ENCODE measurements at regions not wholly inside any gene's neighbourhood (a gene's known extent, or its start where the extent isn't known, plus 50 kb on each side); places are given as distances from the start of the nearest gene placed in this dataset.

DNA sequence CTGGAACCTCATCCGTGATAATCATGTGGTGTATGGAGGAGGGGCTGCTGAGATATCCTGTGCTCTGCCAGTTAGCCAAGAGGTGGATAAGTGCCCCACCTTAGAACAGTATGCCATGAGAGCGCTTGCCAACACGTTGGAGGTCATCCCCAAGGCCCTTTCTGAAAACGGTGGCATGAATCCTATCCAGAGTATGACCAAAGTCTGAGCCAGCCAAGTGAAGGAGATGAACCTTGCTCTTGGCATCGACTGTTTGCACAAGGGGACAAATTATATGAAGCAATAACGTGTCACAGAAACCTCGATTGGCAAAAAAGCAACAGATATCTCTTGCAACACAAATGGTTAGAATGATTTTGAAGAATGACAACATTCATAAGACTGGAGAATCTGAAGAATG, 251.2 kb upstream of the OBI1 start:
- TF ChIP-seq POLR2A (IDR thresholded peaks at IDR 0.05): no peak
- TF ChIP-seq, protein P1, sequence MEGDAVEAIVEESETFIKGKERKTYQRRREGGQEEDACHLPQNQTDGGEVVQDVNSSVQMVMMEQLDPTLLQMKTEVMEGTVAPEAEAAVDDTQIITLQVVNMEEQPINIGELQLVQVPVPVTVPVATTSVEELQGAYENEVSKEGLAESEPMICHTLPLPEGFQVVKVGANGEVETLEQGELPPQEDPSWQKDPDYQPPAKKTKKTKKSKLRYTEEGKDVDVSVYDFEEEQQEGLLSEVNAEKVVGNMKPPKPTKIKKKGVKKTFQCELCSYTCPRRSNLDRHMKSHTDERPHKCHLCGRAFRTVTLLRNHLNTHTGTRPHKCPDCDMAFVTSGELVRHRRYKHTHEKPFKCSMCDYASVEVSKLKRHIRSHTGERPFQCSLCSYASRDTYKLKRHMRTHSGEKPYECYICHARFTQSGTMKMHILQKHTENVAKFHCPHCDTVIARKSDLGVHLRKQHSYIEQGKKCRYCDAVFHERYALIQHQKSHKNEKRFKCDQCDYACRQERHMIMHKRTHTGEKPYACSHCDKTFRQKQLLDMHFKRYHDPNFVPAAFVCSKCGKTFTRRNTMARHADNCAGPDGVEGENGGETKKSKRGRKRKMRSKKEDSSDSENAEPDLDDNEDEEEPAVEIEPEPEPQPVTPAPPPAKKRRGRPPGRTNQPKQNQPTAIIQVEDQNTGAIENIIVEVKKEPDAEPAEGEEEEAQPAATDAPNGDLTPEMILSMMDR (IDR thresholded peaks at IDR 0.05): no peak
- DNase-seq: no peak
- no peaks in the 10 kb centered on the region for H3K27me3 ChIP-seq
- no peaks in the 10 kb centered on the region for H3K9me3 ChIP-seq
- intact Hi-C loops (cut with DNase I; ENCODE audit: low total_unique reads): no loop called here
- H3K4me1 ChIP-seq: no peaks in the 10 kb centered on the region
- no peak overlapping the region for H3K27ac ChIP-seq
- H3K4me3 ChIP-seq: no peak overlapping the region
- no peaks in the 10 kb centered on the region for H3K36me3 ChIP-seq

DNA sequence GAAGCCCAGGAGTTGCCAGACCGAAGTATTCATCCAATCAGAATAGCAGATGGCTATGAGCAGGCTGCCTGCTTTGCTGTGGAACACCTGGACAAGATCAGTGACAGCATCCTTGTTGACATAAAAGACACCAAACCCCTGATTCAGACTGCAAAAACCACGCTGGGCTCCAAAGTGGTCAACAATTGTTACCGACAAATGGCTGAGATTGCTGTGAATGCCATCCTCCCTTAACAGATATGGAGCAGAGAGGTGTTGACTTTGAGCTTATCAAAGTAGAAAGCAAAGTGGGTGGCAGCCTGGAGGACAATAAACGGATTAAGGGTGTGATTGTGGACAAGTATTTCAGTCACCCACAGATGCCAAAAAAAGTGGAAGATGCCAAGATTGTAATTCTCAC, 250.3 kb upstream of the OBI1 start:
- no peaks in the 10 kb centered on the region for H3K4me1 ChIP-seq
- no peak for TF ChIP-seq POLR2A (IDR thresholded peaks at IDR 0.05)
- TF ChIP-seq, protein P1 (IDR thresholded peaks at IDR 0.05): no peak
- no peaks in the 10 kb centered on the region for H3K9me3 ChIP-seq
- H3K27ac ChIP-seq: no peak overlapping the region
- intact Hi-C loops (cut with DNase I; ENCODE audit: low total_unique reads): no loop called here
- no peaks in the 10 kb centered on the region for H3K36me3 ChIP-seq
- no peak overlapping the region for H3K4me3 ChIP-seq
- no peaks in the 10 kb centered on the region for H3K27me3 ChIP-seq
- DNase-seq: no peak

DNA sequence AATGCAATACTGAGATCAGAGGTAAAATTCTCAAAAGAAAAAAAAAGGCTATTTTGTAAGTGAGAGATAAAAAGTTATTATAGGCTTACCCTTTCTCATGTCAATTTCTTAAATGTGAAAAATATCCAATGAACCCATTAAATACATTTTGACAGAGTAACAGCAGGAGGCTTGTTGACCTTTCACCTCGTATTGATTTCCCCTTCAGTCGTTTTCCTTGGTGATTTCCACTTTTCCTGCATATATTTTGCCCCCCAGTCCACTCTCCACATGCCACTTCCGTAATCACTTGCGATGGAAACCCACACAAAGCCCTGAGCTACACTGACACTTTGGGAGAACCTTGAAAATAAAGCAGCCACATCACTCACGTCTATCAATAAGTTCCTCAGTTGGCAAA, 248.1 kb upstream of the OBI1 start:
- Histone ChIP-seq H3K36me3 (no peaks in the 10 kb centered on the region), H3K27me3 (no peaks in the 10 kb centered on the region), H3K4me3 (no peak overlapping the region), H3K9me3 (no peaks in the 10 kb centered on the region), H3K4me1 (no peaks in the 10 kb centered on the region), H3K27ac (no peak overlapping the region)
- TF ChIP-seq, protein P1 (IDR thresholded peaks at IDR 0.05): no peak
- no peak for TF ChIP-seq POLR2A (IDR thresholded peaks at IDR 0.05)
- no peak for DNase-seq
- intact Hi-C loops (cut with DNase I; ENCODE audit: low total_unique reads): no loop called here

DNA sequence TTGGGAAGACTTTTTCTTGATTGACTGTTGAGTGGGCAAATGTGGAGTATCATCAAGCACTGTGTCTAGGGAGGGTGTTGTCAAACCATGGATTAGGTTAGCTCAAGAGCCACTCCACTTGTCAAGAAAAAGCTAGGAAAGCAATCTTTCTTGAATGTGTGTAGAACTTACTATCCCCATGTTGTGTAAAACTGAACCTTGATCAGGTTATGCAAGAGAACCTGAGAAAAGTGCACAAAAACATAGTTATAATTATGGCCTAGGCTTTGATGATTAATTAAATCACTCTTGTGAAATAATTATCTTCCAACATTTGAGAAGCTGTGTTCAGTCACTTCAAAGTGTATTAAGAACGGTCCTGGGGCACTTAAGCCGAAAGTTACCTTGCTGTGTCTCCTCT, 238.2 kb upstream of the OBI1 start:
- no peak overlapping the region for H3K4me3 ChIP-seq
- H3K27me3 ChIP-seq: no peaks in the 10 kb centered on the region
- intact Hi-C loops (cut with DNase I; ENCODE audit: low total_unique reads): no loop called here
- DNase-seq: no peak
- no peaks in the 10 kb centered on the region for H3K9me3 ChIP-seq
- no peaks in the 10 kb centered on the region for H3K36me3 ChIP-seq
- TF ChIP-seq, protein P1 (IDR thresholded peaks at IDR 0.05): no peak
- TF ChIP-seq POLR2A (IDR thresholded peaks at IDR 0.05): no peak
- H3K27ac ChIP-seq: no peak overlapping the region
- no peaks in the 10 kb centered on the region for H3K4me1 ChIP-seq

DNA sequence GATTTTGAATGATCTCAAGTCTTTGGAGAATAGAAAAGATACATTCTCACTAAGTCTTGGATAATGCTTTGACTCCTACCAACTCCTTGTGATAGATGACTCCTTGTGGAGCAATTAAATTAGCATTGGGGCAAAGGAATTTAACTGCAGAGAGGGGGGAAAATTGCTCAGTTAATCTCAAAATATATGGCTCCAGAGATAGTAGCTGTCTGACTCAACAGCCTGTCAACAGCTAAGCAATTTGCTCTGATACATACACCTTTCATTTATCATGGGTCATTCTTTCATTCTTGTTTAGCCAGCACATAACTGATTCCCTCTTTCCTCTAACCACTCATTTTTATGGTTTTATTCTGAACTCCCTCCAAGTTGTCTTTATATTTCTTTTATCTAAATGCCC, 225.6 kb upstream of the OBI1 start:
- H3K27me3 ChIP-seq: no peaks in the 10 kb centered on the region
- no peaks in the 10 kb centered on the region for H3K4me1 ChIP-seq
- intact Hi-C loops (cut with DNase I; ENCODE audit: low total_unique reads): no loop called here
- H3K27ac ChIP-seq: no peak overlapping the region
- H3K9me3 ChIP-seq: no peaks in the 10 kb centered on the region
- TF ChIP-seq POLR2A (IDR thresholded peaks at IDR 0.05): no peak
- TF ChIP-seq, protein P1 (IDR thresholded peaks at IDR 0.05): no peak
- no peaks in the 10 kb centered on the region for H3K36me3 ChIP-seq
- DNase-seq: no peak
- no peak overlapping the region for H3K4me3 ChIP-seq
